ENCODE measurements at regions not wholly inside any gene's neighbourhood (a gene's known extent, or its start where the extent isn't known, plus 50 kb on each side); places are given as distances from the start of the nearest gene placed in this dataset.

DNA sequence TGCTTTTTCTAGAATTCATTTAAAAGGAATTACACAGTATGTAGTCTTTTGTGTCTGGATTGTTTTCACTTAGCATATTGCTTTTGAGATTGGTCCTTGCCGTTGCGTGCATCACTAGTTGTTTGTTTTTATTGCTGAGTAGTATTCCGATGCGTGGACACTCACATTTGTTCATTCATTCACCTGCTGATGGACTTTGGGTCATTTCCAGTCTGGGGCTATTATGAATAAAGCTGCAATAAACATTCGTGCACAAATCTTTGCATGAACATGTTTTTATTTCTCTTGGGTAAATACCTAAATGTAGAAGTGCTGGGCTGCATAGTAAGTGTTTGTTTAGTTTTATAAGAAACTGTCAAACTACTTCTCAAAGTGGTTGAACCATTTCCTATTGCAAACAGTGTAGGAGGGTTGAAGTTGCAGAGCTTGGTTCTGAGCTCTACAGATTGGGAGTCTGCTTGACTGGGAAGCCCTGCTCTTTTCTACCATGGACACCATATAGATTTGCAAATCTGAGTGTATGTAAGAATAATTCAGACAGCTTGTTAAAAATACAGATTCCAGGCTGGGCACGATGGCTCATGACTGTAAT, 404.7 kb upstream of the PROX1 start:
- TF ChIP-seq CTCF (IDR thresholded peaks at IDR 0.05 in 4 of 5, conservative IDR thresholded peaks at IDR 0.05 in 1 of 5) (no peak), POLR2A (IDR thresholded peaks at IDR 0.05) (no peak)
